ENCODE measurements at regions not wholly inside any gene's neighbourhood (a gene's known extent, or its start where the extent isn't known, plus 50 kb on each side); places are given as distances from the start of the nearest gene placed in this dataset.

- TF ChIP-seq POU5F1 (IDR thresholded peaks at IDR 0.05; ENCODE audit: low read depth, low read length) (no peak), SIN3A (conservative IDR thresholded peaks at IDR 0.05 in 1 of 2, IDR thresholded peaks at IDR 0.05 in 1 of 2; ENCODE audit: low read depth in 1 of 2, low read length in 2 of 2) (no peak), MAFK (IDR thresholded peaks at IDR 0.05; ENCODE audit: low read depth, low read length) (no peak)
- H3K27ac ChIP-seq (ENCODE audit: low read depth, low read length) = no peak overlapping the region
- H3K4me1 ChIP-seq (replicated peaks in 1 of 4; ENCODE audit: control insufficient read depth in 3 of 4, insufficient read depth in 4 of 4, low read length in 3 of 4) = no peaks in the 10 kb centered on the region
- no peak overlapping the region for H2BK120ac ChIP-seq (replicated peaks; ENCODE audit: low read depth, low read length)
- no peak overlapping the region for H2AFZ ChIP-seq (ENCODE audit: low read length)
- no peak overlapping the region for H3K14ac ChIP-seq (ENCODE audit: insufficient read length)
- no peak overlapping the region for H3K18ac ChIP-seq (ENCODE audit: extremely low read depth, low read length)
- H2BK5ac ChIP-seq (ENCODE audit: low read depth, low read length) = no peak overlapping the region
- H4K5ac ChIP-seq (ENCODE audit: insufficient read length, low read depth, low read length) = no peak overlapping the region
- H3K4me3 ChIP-seq (ENCODE audit: extremely low read depth in 1 of 4, insufficient read depth in 2 of 4, low read depth in 3 of 4, low read length in 4 of 4) = no peak overlapping the region
- no peaks in the 10 kb centered on the region for H3K27me3 ChIP-seq (replicated peaks in 1 of 4; ENCODE audit: control insufficient read depth in 3 of 4, extremely low read depth in 1 of 4, insufficient read depth in 3 of 4, low read length in 3 of 4)
- H3K4me2 ChIP-seq (ENCODE audit: insufficient read depth in 1 of 2, low read depth in 2 of 2, low read length in 2 of 2) = no peak overlapping the region
- H2AK5ac ChIP-seq (ENCODE audit: low read depth, low read length) = no peak overlapping the region
- FAIRE-seq (no peak), DNase-seq (ENCODE audit: low read depth in 1 of 2, low spot score in 2 of 2) (no peak)
- H2BK12ac ChIP-seq (ENCODE audit: low read depth, low read length) = no peak overlapping the region
- 90% methylated on average over 1 of the region's 1 CpG; no CpG with 5 or more reads in 1 of the 2 experiments for WGBS, 2 experiments (ENCODE audit: extremely low coverage in 1 of 2, insufficient coverage in 1 of 2, insufficient read length in 1 of 2, insufficient replicate concordance in 2 of 2, low coverage in 1 of 2, low lambda C conversion rate in 2 of 2, missing lambda C conversion rate in 1 of 2)
- H2BK20ac ChIP-seq (ENCODE audit: low read length) = no peak overlapping the region
- POLR2A ChIA-PET (ENCODE audit: partially characterized antibody) = no interaction called here
- H3K79me2 ChIP-seq (ENCODE audit: control insufficient read depth in 1 of 2, insufficient read depth in 2 of 2, low read length in 2 of 2) = no peaks in the 10 kb centered on the region
- H3K9me3 ChIP-seq (ENCODE audit: insufficient read depth in 2 of 2, low read depth in 1 of 2, low read length in 1 of 2) = no peaks in the 10 kb centered on the region
- CTCF ChIA-PET (ENCODE audit: partially characterized antibody) = interaction anchor here (0.6 to 0.9 kb wide), 5 partner anchors 35 to 1431 kb away, joined by 3 read pairs; no protein-coding TSS in a partner anchor
- no peak overlapping the region for H3K56ac ChIP-seq (replicated peaks; ENCODE audit: insufficient read length, low read depth, low read length)
- H4K20me1 ChIP-seq (replicated peaks in 1 of 2; ENCODE audit: control insufficient read depth in 1 of 2, insufficient read depth in 2 of 2, low read length in 2 of 2) = no peaks in the 10 kb centered on the region
- H3K4ac ChIP-seq (replicated peaks; ENCODE audit: insufficient read length, low read depth, low read length) = no peak overlapping the region
- no peak overlapping the region for H2BK15ac ChIP-seq (ENCODE audit: low read length)
- H3K36me3 ChIP-seq (ENCODE audit: control insufficient read depth in 2 of 4, insufficient read depth in 4 of 4, low read length in 3 of 4) = no peaks in the 10 kb centered on the region
- H3K79me1 ChIP-seq (ENCODE audit: low read depth, low read length) = no peaks in the 10 kb centered on the region
- H4K91ac ChIP-seq (replicated peaks; ENCODE audit: insufficient read length, low read length) = no peak overlapping the region
- no peak overlapping the region for H3K23ac ChIP-seq (ENCODE audit: insufficient read length)
- H3K9ac ChIP-seq (replicated peaks in 1 of 4; ENCODE audit: extremely low read depth in 1 of 4, low read depth in 3 of 4, low read length in 3 of 4) = no peak overlapping the region
- H3K23me2 ChIP-seq (ENCODE audit: low read depth, low read length) = no peaks in the 10 kb centered on the region
- no peak overlapping the region for H4K8ac ChIP-seq (ENCODE audit: extremely low read depth, insufficient read depth, low read length)
Observed at GRCh38 chr11:87456499-87456898, 418.8 kb downstream of the TMEM135 start.
